ENCODE measurements at regions not wholly inside any gene's neighbourhood (a gene's known extent, or its start where the extent isn't known, plus 50 kb on each side); places are given as distances from the start of the nearest gene placed in this dataset.
"Not testable (repeated sequence)": the region's sequence is repeated elsewhere in the genome, so short reads cannot be mapped to it uniquely, and the experiment has no call there.

- H3K79me2 ChIP-seq (ENCODE audit: insufficient read depth, low read length), result no peaks in the 10 kb centered on the region
- no peaks in the 10 kb centered on the region for H3F3A ChIP-seq (ENCODE audit: insufficient read depth)
- TF ChIP-seq EZH2phosphoT487 (conservative IDR thresholded peaks at IDR 0.05; ENCODE audit: low read length), result no peak
- TF ChIP-seq, protein P1, sequence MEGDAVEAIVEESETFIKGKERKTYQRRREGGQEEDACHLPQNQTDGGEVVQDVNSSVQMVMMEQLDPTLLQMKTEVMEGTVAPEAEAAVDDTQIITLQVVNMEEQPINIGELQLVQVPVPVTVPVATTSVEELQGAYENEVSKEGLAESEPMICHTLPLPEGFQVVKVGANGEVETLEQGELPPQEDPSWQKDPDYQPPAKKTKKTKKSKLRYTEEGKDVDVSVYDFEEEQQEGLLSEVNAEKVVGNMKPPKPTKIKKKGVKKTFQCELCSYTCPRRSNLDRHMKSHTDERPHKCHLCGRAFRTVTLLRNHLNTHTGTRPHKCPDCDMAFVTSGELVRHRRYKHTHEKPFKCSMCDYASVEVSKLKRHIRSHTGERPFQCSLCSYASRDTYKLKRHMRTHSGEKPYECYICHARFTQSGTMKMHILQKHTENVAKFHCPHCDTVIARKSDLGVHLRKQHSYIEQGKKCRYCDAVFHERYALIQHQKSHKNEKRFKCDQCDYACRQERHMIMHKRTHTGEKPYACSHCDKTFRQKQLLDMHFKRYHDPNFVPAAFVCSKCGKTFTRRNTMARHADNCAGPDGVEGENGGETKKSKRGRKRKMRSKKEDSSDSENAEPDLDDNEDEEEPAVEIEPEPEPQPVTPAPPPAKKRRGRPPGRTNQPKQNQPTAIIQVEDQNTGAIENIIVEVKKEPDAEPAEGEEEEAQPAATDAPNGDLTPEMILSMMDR (IDR thresholded peaks at IDR 0.05; ENCODE audit: insufficient read depth, low read length, poor library complexity, severe bottlenecking), result no peak
- no peaks in the 10 kb centered on the region for H3K27me3 ChIP-seq (ENCODE audit: low read length)
- H3K9me2 ChIP-seq (replicated peaks; ENCODE audit: insufficient read depth, low read length), result no peaks in the 10 kb centered on the region
- H3K27ac ChIP-seq (ENCODE audit: low read depth, low read length), result no peak overlapping the region
- no peak overlapping the region for H2AFZ ChIP-seq (ENCODE audit: low read depth, low read length, severe bottlenecking)
- H4K20me1 ChIP-seq (ENCODE audit: low read depth, low read length), result no peaks in the 10 kb centered on the region
- no peak overlapping the region for H3K4me2 ChIP-seq (ENCODE audit: low read depth, low read length, poor library complexity, severe bottlenecking)
- no peaks in the 10 kb centered on the region for H3K36me3 ChIP-seq (ENCODE audit: low read length)
- no peak overlapping the region for H3K9ac ChIP-seq (ENCODE audit: low read length)
- H3K9me3 ChIP-seq (ENCODE audit: insufficient read depth, low read length), result no peaks in the 10 kb centered on the region
- no peak overlapping the region for H3K4me3 ChIP-seq (ENCODE audit: insufficient read depth, low read length, poor library complexity, severe bottlenecking)
These were observed 57.7 kb downstream of the RAD51AP2 start for GRCh38 chr2:17460371-17461086.

DNA sequence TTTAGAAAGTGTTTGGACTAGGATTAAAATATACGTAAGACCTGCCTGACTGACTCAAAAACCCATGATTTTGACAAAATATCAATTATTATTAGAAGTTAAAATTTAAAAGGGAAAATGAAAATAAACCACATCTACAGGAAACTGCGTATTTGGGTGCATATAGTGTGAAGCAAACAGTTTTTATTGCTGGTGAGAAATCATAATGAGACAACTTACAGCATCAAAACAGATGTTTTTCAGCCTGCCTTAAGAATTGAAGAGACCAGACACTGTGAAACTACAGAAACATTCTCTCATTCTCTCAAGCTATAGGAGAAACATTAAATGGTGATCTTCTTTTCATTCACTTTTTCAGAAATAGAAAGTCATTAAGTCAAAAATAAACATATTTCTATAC, 62.9 kb downstream of the RAD51AP2 start:
- H3K79me2 ChIP-seq (ENCODE audit: insufficient read depth, low read length), result no peaks in the 10 kb centered on the region
- H3K4me2 ChIP-seq (ENCODE audit: low read depth, low read length, poor library complexity, severe bottlenecking), result no peak overlapping the region
- H3K27me3 ChIP-seq (ENCODE audit: low read length), result no peaks in the 10 kb centered on the region
- no peak overlapping the region for H3K4me3 ChIP-seq (ENCODE audit: insufficient read depth, low read length, poor library complexity, severe bottlenecking)
- no peaks in the 10 kb centered on the region for H4K20me1 ChIP-seq (ENCODE audit: low read depth, low read length)
- no peaks in the 10 kb centered on the region for H3K9me3 ChIP-seq (ENCODE audit: insufficient read depth, low read length)
- TF ChIP-seq, protein P1 (IDR thresholded peaks at IDR 0.05; ENCODE audit: insufficient read depth, low read length, poor library complexity, severe bottlenecking), result no peak
- TF ChIP-seq EZH2phosphoT487 (conservative IDR thresholded peaks at IDR 0.05; ENCODE audit: low read length), result no peak
- H2AFZ ChIP-seq (ENCODE audit: low read depth, low read length, severe bottlenecking), result no peak overlapping the region
- H3K9ac ChIP-seq (ENCODE audit: low read length), result no peak overlapping the region
- H3K36me3 ChIP-seq (ENCODE audit: low read length), result no peaks in the 10 kb centered on the region
- no peaks in the 10 kb centered on the region for H3F3A ChIP-seq (ENCODE audit: insufficient read depth)
- H3K9me2 ChIP-seq (replicated peaks; ENCODE audit: insufficient read depth, low read length), result no peaks in the 10 kb centered on the region
- no peak overlapping the region for H3K27ac ChIP-seq (ENCODE audit: low read depth, low read length)

- H3K9ac ChIP-seq (ENCODE audit: low read length); H3K36me3 ChIP-seq (ENCODE audit: low read length); H3K4me3 ChIP-seq (ENCODE audit: insufficient read depth, low read length, poor library complexity, severe bottlenecking); H3K9me2 ChIP-seq (replicated peaks; ENCODE audit: insufficient read depth, low read length); H3K9me3 ChIP-seq (ENCODE audit: insufficient read depth, low read length); H3K27ac ChIP-seq (ENCODE audit: low read depth, low read length); H3K27me3 ChIP-seq (ENCODE audit: low read length); H3K4me2 ChIP-seq (ENCODE audit: low read depth, low read length, poor library complexity, severe bottlenecking); H2AFZ ChIP-seq (ENCODE audit: low read depth, low read length, severe bottlenecking); H4K20me1 ChIP-seq (ENCODE audit: low read depth, low read length); H3F3A ChIP-seq (ENCODE audit: insufficient read depth); H3K79me2 ChIP-seq (ENCODE audit: insufficient read depth, low read length): not testable (repeated sequence)
These were observed 72.0 kb downstream of the RAD51AP2 start for GRCh38 chr2:17446191-17446590.

DNA sequence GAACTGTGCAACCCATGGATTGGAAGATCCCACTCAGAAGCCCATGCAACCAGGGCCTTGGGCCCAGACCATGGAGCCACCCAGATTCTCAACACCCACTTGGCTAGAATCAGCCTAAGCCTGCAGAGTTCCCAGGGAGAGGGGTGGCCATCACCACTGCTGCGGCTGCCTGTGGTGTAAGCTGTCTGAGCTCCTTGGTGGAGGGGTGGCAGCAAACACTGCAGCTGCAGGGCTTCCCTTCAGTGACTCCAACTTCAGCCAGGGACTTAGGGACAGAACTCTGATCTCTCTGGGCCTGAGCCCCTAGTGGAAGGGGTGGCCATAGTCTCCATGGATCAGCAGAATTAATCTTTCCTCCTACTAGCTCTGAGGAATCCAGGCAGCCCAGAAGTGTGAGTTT, 72.5 kb downstream of the RAD51AP2 start:
- Histone ChIP-seq H3K27ac (ENCODE audit: low read depth, low read length) (no peak overlapping the region), H4K20me1 (ENCODE audit: low read depth, low read length) (no peaks in the 10 kb centered on the region), H2AFZ (ENCODE audit: low read depth, low read length, severe bottlenecking) (no peak overlapping the region), H3K36me3 (ENCODE audit: low read length) (no peaks in the 10 kb centered on the region), H3K27me3 (ENCODE audit: low read length) (no peaks in the 10 kb centered on the region), H3K4me3 (ENCODE audit: insufficient read depth, low read length, poor library complexity, severe bottlenecking) (no peak overlapping the region), H3K9me3 (ENCODE audit: insufficient read depth, low read length) (no peaks in the 10 kb centered on the region), H3K79me2 (ENCODE audit: insufficient read depth, low read length) (no peaks in the 10 kb centered on the region), H3F3A (ENCODE audit: insufficient read depth) (no peaks in the 10 kb centered on the region), H3K4me2 (ENCODE audit: low read depth, low read length, poor library complexity, severe bottlenecking) (no peak overlapping the region), H3K9me2 (replicated peaks; ENCODE audit: insufficient read depth, low read length) (no peaks in the 10 kb centered on the region), H3K9ac (ENCODE audit: low read length) (no peak overlapping the region)
- no peak for TF ChIP-seq EZH2phosphoT487 (conservative IDR thresholded peaks at IDR 0.05; ENCODE audit: low read length)
- TF ChIP-seq, protein P1 (IDR thresholded peaks at IDR 0.05; ENCODE audit: insufficient read depth, low read length, poor library complexity, severe bottlenecking), result no peak

Measured in SU-DHL-6 (cell line).